ENCODE measurements at regions not wholly inside any gene's neighbourhood (a gene's known extent, or its start where the extent isn't known, plus 50 kb on each side); places are given as distances from the start of the nearest gene placed in this dataset.

- peaks cover 2% of the 10 kb centered on the region for H3K27me3 Mint-ChIP-seq (ENCODE audit: insufficient read depth, low read depth, poor library complexity)
- H4K20me1 ChIP-seq (replicated peaks; ENCODE audit: insufficient read depth), result no peaks in the 10 kb centered on the region
- TF ChIP-seq NANOG (IDR thresholded peaks at IDR 0.05; ENCODE audit: borderline replicate concordance) (no peak), CREB1 (CRISPR knock-in tag; IDR thresholded peaks at IDR 0.05; ENCODE audit: low read depth) (no peak), EZH2 (IDR thresholded peaks at IDR 0.05; ENCODE audit: low read depth, unreplicated experiment) (no peak)
- H3K27ac Mint-ChIP-seq, result no peak overlapping the region
- no peaks in the 10 kb centered on the region for H3K27me3 ChIP-seq (ENCODE audit: insufficient read depth)
- H2AFZ ChIP-seq, result 0 out of 2 replicates have a peak overlapping the region, but pooled peaks have one; percentile 23
- H3K4me3 ChIP-seq, result no peak overlapping the region
- no peaks in the 10 kb centered on the region for H3F3A ChIP-seq (replicated peaks; ENCODE audit: low read depth)
- ATAC-seq, result no peak
- H3K4me1 ChIP-seq (ENCODE audit: insufficient read depth), result 0 out of 2 replicates have a peak, but pooled peaks cover 3% of the 10 kb centered on the region
- no peaks in the 10 kb centered on the region for H3K79me2 ChIP-seq (replicated peaks; ENCODE audit: insufficient read depth)
- no peak overlapping the region for H3K4me3 Mint-ChIP-seq
- no peaks in the 10 kb centered on the region for H3K9me3 Mint-ChIP-seq
- H3K36me3 Mint-ChIP-seq (ENCODE audit: low read depth), result no peaks in the 10 kb centered on the region
- H3K9me2 ChIP-seq (ENCODE audit: insufficient read depth), result no peaks in the 10 kb centered on the region
- H3K36me3 ChIP-seq (ENCODE audit: insufficient read depth), result no peaks in the 10 kb centered on the region
- no peak overlapping the region for H3K4me2 ChIP-seq
- H3K4me1 Mint-ChIP-seq, result peaks cover 6% of the 10 kb centered on the region
- no peak for DNase-seq (ENCODE audit: low spot score)
- H3K27ac ChIP-seq (ENCODE audit: low read depth), result no peak overlapping the region
Observed at GRCh38 chr13:21825801-21826200, 154.9 kb downstream of the FGF9 start.

- Histone ChIP-seq H3K79me2 (replicated peaks; ENCODE audit: insufficient read depth) (no peaks in the 10 kb centered on the region), H3K27ac (ENCODE audit: low read depth) (no peak overlapping the region), H3K4me3 (no peak overlapping the region), H3K4me2 (no peak overlapping the region), H3K27me3 (ENCODE audit: insufficient read depth) (no peaks in the 10 kb centered on the region), H3F3A (replicated peaks; ENCODE audit: low read depth) (no peaks in the 10 kb centered on the region), H2AFZ (0 out of 2 replicates have a peak overlapping the region, but pooled peaks have one; percentile 23), H3K4me1 (ENCODE audit: insufficient read depth) (no peaks in the 10 kb centered on the region), H3K9me2 (ENCODE audit: insufficient read depth) (no peaks in the 10 kb centered on the region), H4K20me1 (replicated peaks; ENCODE audit: insufficient read depth) (no peaks in the 10 kb centered on the region), H3K36me3 (ENCODE audit: insufficient read depth) (no peaks in the 10 kb centered on the region)
- DNase-seq (ENCODE audit: low spot score), result no peak
- ATAC-seq, result no peak
- Mint-ChIP-seq H3K27ac (no peak overlapping the region), H3K4me1 (peaks cover 2% of the 10 kb centered on the region; the same call in 2 of the 3 replicates), H3K9me3 (no peaks in the 10 kb centered on the region), H3K36me3 (ENCODE audit: low read depth) (no peaks in the 10 kb centered on the region), H3K4me3 (no peak overlapping the region), H3K27me3 (ENCODE audit: insufficient read depth, low read depth, poor library complexity) (peaks cover 2% of the 10 kb centered on the region)
- TF ChIP-seq ETS1 (IDR thresholded peaks at IDR 0.05), result no peak
Observed at GRCh38 chr13:21826214-21827015, 155.5 kb downstream of the FGF9 start.

GRCh38 chr13:21831654-21832324, 160.9 kb downstream of the FGF9 start:
- H3K4me3 ChIP-seq, result no peak overlapping the region
- H3K27ac ChIP-seq (ENCODE audit: low read depth), result no peak overlapping the region
- no peaks in the 10 kb centered on the region for H3K27me3 ChIP-seq (ENCODE audit: insufficient read depth)
- H3K4me3 Mint-ChIP-seq, result no peak overlapping the region
- no peaks in the 10 kb centered on the region; the same call in 2 of the 3 replicates for H3K4me1 Mint-ChIP-seq
- no peak overlapping the region for H3K4me2 ChIP-seq
- TF ChIP-seq ZNF114 (CRISPR knock-in tag; IDR thresholded peaks at IDR 0.05) (no peak), POLR2AphosphoS5 (IDR thresholded peaks at IDR 0.05; ENCODE audit: low read depth) (no peak), JUNB (IDR thresholded peaks at IDR 0.05; ENCODE audit: unreplicated experiment) (no peak), ETS1 (IDR thresholded peaks at IDR 0.05) (no peak)
- H3F3A ChIP-seq (replicated peaks; ENCODE audit: low read depth), result no peaks in the 10 kb centered on the region
- no peaks in the 10 kb centered on the region for H3K4me1 ChIP-seq (ENCODE audit: insufficient read depth)
- H4K20me1 ChIP-seq (replicated peaks; ENCODE audit: insufficient read depth), result no peaks in the 10 kb centered on the region
- H3K27ac Mint-ChIP-seq, result no peak overlapping the region
- no peak overlapping the region for H2AFZ ChIP-seq
- no peaks in the 10 kb centered on the region for H3K79me2 ChIP-seq (replicated peaks; ENCODE audit: insufficient read depth)
- no peaks in the 10 kb centered on the region for H3K36me3 ChIP-seq (ENCODE audit: insufficient read depth)
- peaks cover 7% of the 10 kb centered on the region; the same call in 1 of the 3 replicates for H3K9me3 Mint-ChIP-seq
- ATAC-seq (no peak), DNase-seq (ENCODE audit: low spot score) (no peak)
- H3K9me2 ChIP-seq (ENCODE audit: insufficient read depth), result no peaks in the 10 kb centered on the region
- H3K36me3 Mint-ChIP-seq (ENCODE audit: low read depth), result no peaks in the 10 kb centered on the region
- no peaks in the 10 kb centered on the region for H3K27me3 Mint-ChIP-seq (ENCODE audit: insufficient read depth, low read depth, poor library complexity)

Data from GM23338 (cell line).